ENCODE measurements at regions not wholly inside any gene's neighbourhood (a gene's known extent, or its start where the extent isn't known, plus 50 kb on each side); places are given as distances from the start of the nearest gene placed in this dataset.
"Not testable (repeated sequence)": the region's sequence is repeated elsewhere in the genome, so short reads cannot be mapped to it uniquely, and the experiment has no call there.

- not testable (repeated sequence) for DNase-seq
These were observed 172.7 kb downstream of the TMEM121 start for GRCh38 chr14:105698940-105699556.

GRCh38 chr14:105699706-105700105, 173.3 kb downstream of the TMEM121 start:
- DNase-seq = not testable (repeated sequence)

- not testable (repeated sequence) for DNase-seq
These were observed 173.8 kb downstream of the TMEM121 start for GRCh38 chr14:105700146-105700545.

GRCh38 chr14:105700622-105701288, 174.4 kb downstream of the TMEM121 start:
- no peak for DNase-seq

- no peak for DNase-seq
These were observed 175.3 kb downstream of the TMEM121 start for GRCh38 chr14:105701456-105702274.

- DNase-seq = no peak
These were observed 176.0 kb downstream of the TMEM121 start for GRCh38 chr14:105702275-105702817.

- not testable (repeated sequence) for DNase-seq
These were observed 176.8 kb downstream of the TMEM121 start for GRCh38 chr14:105703044-105703665.

- not testable (repeated sequence) for DNase-seq
These were observed 177.7 kb downstream of the TMEM121 start for GRCh38 chr14:105704091-105704490.

GRCh38 chr14:105704492-105704891, 178.1 kb downstream of the TMEM121 start:
- DNase-seq = not testable (repeated sequence)

- not testable (repeated sequence) for DNase-seq
These were observed 179.1 kb downstream of the TMEM121 start for GRCh38 chr14:105705512-105705861.

- not testable (repeated sequence) for DNase-seq
These were observed 179.7 kb downstream of the TMEM121 start for GRCh38 chr14:105705862-105706700.

- DNase-seq = not testable (repeated sequence)
These were observed 180.3 kb downstream of the TMEM121 start for GRCh38 chr14:105706701-105707019.

- not testable (repeated sequence) for DNase-seq
These were observed 180.7 kb downstream of the TMEM121 start for GRCh38 chr14:105707099-105707498.

GRCh38 chr14:105707723-105708151, 181.4 kb downstream of the TMEM121 start:
- DNase-seq = not testable (repeated sequence)

- DNase-seq = not testable (repeated sequence)
These were observed 182.1 kb downstream of the TMEM121 start for GRCh38 chr14:105708251-105709134.

GRCh38 chr14:105709281-105710118, 183.1 kb downstream of the TMEM121 start:
- DNase-seq = no peak

GRCh38 chr14:105710119-105711043, 184.0 kb downstream of the TMEM121 start:
- no peak for DNase-seq

- DNase-seq = no peak
These were observed 184.7 kb downstream of the TMEM121 start for GRCh38 chr14:105711044-105711620.

Data from activated CD8-positive, alpha-beta memory T cell treated with anti-CD3 and anti-CD28 coated beads, Interleukin-2, amount 50 U/mL, for 4 hours (primary cell).